ENCODE measurements at regions not wholly inside any gene's neighbourhood (a gene's known extent, or its start where the extent isn't known, plus 50 kb on each side); places are given as distances from the start of the nearest gene placed in this dataset.

DNA sequence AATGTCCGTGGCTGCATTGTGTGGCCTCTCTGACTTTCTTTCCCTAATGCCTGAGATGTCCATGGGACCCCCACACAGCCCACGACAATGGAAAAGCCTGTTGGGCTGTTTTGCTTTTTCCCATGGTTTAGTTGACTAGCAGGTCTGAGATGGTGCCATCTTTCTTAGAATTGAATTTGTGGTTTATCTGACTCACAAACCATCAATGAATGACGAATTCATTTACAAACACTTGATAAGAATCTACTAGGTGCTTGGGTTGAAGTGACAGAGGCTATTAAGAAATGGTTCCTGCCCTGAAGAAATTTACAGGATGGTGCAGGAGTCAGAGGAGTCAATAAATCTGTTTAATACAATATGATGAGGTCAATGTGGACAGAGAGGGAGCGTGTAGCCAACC is 75.4 kb downstream of the OTUD1 start:
- 73 to 79% methylated on average over 4 of the region's 4 CpGs for WGBS, 2 donors
- DNase-seq (ENCODE audit: low spot score in 2 of 2) = no peak
- TF ChIP-seq POLR2A (IDR thresholded peaks at IDR 0.05) (no peak), EP300 (IDR thresholded peaks at IDR 0.05) (no peak)
- TF ChIP-seq, protein P1, sequence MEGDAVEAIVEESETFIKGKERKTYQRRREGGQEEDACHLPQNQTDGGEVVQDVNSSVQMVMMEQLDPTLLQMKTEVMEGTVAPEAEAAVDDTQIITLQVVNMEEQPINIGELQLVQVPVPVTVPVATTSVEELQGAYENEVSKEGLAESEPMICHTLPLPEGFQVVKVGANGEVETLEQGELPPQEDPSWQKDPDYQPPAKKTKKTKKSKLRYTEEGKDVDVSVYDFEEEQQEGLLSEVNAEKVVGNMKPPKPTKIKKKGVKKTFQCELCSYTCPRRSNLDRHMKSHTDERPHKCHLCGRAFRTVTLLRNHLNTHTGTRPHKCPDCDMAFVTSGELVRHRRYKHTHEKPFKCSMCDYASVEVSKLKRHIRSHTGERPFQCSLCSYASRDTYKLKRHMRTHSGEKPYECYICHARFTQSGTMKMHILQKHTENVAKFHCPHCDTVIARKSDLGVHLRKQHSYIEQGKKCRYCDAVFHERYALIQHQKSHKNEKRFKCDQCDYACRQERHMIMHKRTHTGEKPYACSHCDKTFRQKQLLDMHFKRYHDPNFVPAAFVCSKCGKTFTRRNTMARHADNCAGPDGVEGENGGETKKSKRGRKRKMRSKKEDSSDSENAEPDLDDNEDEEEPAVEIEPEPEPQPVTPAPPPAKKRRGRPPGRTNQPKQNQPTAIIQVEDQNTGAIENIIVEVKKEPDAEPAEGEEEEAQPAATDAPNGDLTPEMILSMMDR (IDR thresholded peaks at IDR 0.05) = no peak
- Histone ChIP-seq H3K36me3 (no peaks in the 10 kb centered on the region), H3K27ac (no peak overlapping the region), H3K9me3 (peaks cover 0 to 6% (median 0%) of the 10 kb centered on the region in 4 donors), H3K27me3 (no peaks in the 10 kb centered on the region), H3K4me1 (no peaks in the 10 kb centered on the region), H3K4me3 (no peak overlapping the region)

- TF ChIP-seq POLR2A (IDR thresholded peaks at IDR 0.05) (no peak), EP300 (IDR thresholded peaks at IDR 0.05) (no peak)
- TF ChIP-seq, protein P1 (IDR thresholded peaks at IDR 0.05) = peak in 3 of 5 experiments; percentile 34 to 47 (median 41)
- no peak for DNase-seq (ENCODE audit: low spot score in 2 of 2)
- 26% methylated on average over 3 of the region's 3 CpGs for WGBS, 2 donors
- no peaks in the 10 kb centered on the region for H3K36me3 ChIP-seq
- peaks cover 0 to 5% (median 0%) of the 10 kb centered on the region in 4 donors for H3K9me3 ChIP-seq
- no peaks in the 10 kb centered on the region for H3K27me3 ChIP-seq
- H3K4me3 ChIP-seq = no peak overlapping the region
- no peak overlapping the region for H3K27ac ChIP-seq
- no peaks in the 10 kb centered on the region for H3K4me1 ChIP-seq
Observed at GRCh38 chr10:23516530-23516929, 77.7 kb downstream of the OTUD1 start.

GRCh38 chr10:23517155-23517554 is 78.3 kb downstream of the OTUD1 start:
- no peaks in the 10 kb centered on the region for H3K4me1 ChIP-seq
- no peaks in the 10 kb centered on the region for H3K27me3 ChIP-seq
- 85 to 89% methylated on average over 2 of the region's 2 CpGs for WGBS, 2 donors
- DNase-seq (ENCODE audit: low spot score in 2 of 2) = no peak
- H3K36me3 ChIP-seq = no peaks in the 10 kb centered on the region
- H3K4me3 ChIP-seq = no peak overlapping the region
- H3K9me3 ChIP-seq = no peaks in the 10 kb centered on the region
- TF ChIP-seq, protein P1 (IDR thresholded peaks at IDR 0.05) = no peak
- no peak for TF ChIP-seq POLR2A (IDR thresholded peaks at IDR 0.05)
- TF ChIP-seq EP300 (IDR thresholded peaks at IDR 0.05) = no peak
- H3K27ac ChIP-seq = no peak overlapping the region

DNA sequence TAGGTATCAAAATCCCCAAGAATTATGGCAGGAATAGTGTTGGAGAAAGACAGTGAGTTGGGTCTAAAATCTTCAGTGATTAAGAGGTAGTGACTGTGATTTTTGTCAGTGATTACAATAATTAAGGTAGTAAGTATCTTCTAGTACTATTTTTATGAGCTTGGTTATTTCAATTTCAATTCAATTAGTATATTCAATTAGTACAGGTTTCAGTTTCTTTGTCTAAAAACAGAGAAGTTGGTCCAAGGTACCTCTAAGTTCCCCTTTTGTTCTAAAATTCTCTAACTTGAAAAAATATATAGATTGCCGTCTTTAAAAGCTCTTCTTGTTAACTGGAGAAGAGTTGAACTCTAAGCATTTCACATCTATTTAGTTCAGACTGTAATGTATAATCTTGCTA is 82.9 kb downstream of the OTUD1 start:
- TF ChIP-seq EP300 (IDR thresholded peaks at IDR 0.05) (no peak), POLR2A (IDR thresholded peaks at IDR 0.05) (no peak)
- TF ChIP-seq, protein P1 (IDR thresholded peaks at IDR 0.05) = no peak
- no peaks in the 10 kb centered on the region for H3K9me3 ChIP-seq
- H3K27ac ChIP-seq = no peak overlapping the region
- H3K36me3 ChIP-seq = no peaks in the 10 kb centered on the region
- no peaks in the 10 kb centered on the region for H3K4me1 ChIP-seq
- no peak for DNase-seq (ENCODE audit: low spot score in 2 of 2)
- WGBS, 2 donors = 58 to 65% methylated on average over 1 of the region's 1 CpG
- H3K4me3 ChIP-seq = no peak overlapping the region
- no peaks in the 10 kb centered on the region for H3K27me3 ChIP-seq

DNA sequence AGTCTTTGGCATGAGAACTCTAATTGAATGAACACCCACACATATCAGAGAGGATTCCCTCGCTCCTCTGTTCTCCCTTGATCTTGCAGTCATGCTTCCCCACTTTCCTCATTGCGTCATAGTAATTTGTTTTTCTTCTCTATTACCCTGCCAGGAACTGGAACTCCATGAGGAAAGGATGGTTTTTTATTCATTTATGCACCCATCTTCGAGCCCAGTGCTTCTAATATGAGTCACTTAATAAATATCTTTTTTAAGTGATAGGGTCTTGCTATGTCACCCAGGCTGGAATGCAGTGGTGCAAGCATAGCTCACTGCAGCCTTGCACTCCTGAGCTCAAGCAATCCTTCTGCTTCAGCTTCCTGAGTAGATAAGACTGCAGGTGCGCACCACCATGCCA is 83.5 kb downstream of the OTUD1 start:
- Histone ChIP-seq H3K4me3 (no peak overlapping the region), H3K27me3 (no peaks in the 10 kb centered on the region), H3K27ac (no peak overlapping the region), H3K36me3 (no peaks in the 10 kb centered on the region), H3K4me1 (no peaks in the 10 kb centered on the region), H3K9me3 (no peaks in the 10 kb centered on the region)
- TF ChIP-seq POLR2A (IDR thresholded peaks at IDR 0.05) = no peak
- TF ChIP-seq EP300 (IDR thresholded peaks at IDR 0.05) = no peak
- TF ChIP-seq, protein P1 (IDR thresholded peaks at IDR 0.05) = no peak
- no peak for DNase-seq (ENCODE audit: low spot score in 2 of 2)
- WGBS, 2 donors = 40 to 43% methylated on average over 4 of the region's 4 CpGs

Measured in tibial nerve (tissue), 4 donors.